ENCODE measurements at regions not wholly inside any gene's neighbourhood (a gene's known extent, or its start where the extent isn't known, plus 50 kb on each side); places are given as distances from the start of the nearest gene placed in this dataset.

GRCh38 chr2:57528499-57528898 lies 518.1 kb upstream of the VRK2 start:
- TF ChIP-seq ARNTL (CRISPR knock-in tag; IDR thresholded peaks at IDR 0.05; ENCODE audit: borderline replicate concordance, low read depth), result no peak
- TF ChIP-seq PATZ1 (CRISPR knock-in tag; IDR thresholded peaks at IDR 0.05; ENCODE audit: borderline replicate concordance), result no peak

All from SK-N-SH treated with all-trans-retinoic acid at 6 μM for 48 hours (cell line).